ENCODE measurements at regions not wholly inside any gene's neighbourhood (a gene's known extent, or its start where the extent isn't known, plus 50 kb on each side); places are given as distances from the start of the nearest gene placed in this dataset.

- H3K27ac ChIP-seq (ENCODE audit: insufficient read depth, low read depth, low read length, poor library complexity, severe bottlenecking), result no peak overlapping the region
- H3K4me1 ChIP-seq (ENCODE audit: control insufficient read depth, insufficient read depth, low read length), result no peaks in the 10 kb centered on the region
- no peak overlapping the region for H3K4me3 ChIP-seq (ENCODE audit: insufficient read depth, low read depth, low read length)
- 92 to 96% methylated on average over 5 to 6 of the region's 6 CpGs for WGBS, 2 experiments
- H3K36me3 ChIP-seq (ENCODE audit: control insufficient read depth, insufficient read depth, low read length), result no peaks in the 10 kb centered on the region
- H3K9me3 ChIP-seq (ENCODE audit: control insufficient read depth, low read length), result no peaks in the 10 kb centered on the region
- H3K27me3 ChIP-seq (ENCODE audit: control insufficient read depth, insufficient read depth, low read length, poor library complexity, severe bottlenecking), result no peaks in the 10 kb centered on the region
These were observed 225.5 kb downstream of the KLF5 start for GRCh38 chr13:73284081-73284874.

GRCh38 chr13:73283636-73284035 is 224.8 kb downstream of the KLF5 start:
- 91 to 93% methylated on average over 5 to 6 of the region's 6 CpGs for WGBS, 2 experiments
- Histone ChIP-seq H3K4me3 (ENCODE audit: insufficient read depth, low read depth, low read length) (no peak overlapping the region), H3K4me1 (ENCODE audit: control insufficient read depth, insufficient read depth, low read length) (no peaks in the 10 kb centered on the region), H3K36me3 (ENCODE audit: control insufficient read depth, insufficient read depth, low read length) (no peaks in the 10 kb centered on the region), H3K27me3 (ENCODE audit: control insufficient read depth, insufficient read depth, low read length, poor library complexity, severe bottlenecking) (no peaks in the 10 kb centered on the region), H3K27ac (ENCODE audit: insufficient read depth, low read depth, low read length, poor library complexity, severe bottlenecking) (no peak overlapping the region), H3K9me3 (ENCODE audit: control insufficient read depth, low read length) (no peaks in the 10 kb centered on the region)

GRCh38 chr13:73281746-73282145 is 222.9 kb downstream of the KLF5 start:
- 90 to 94% methylated on average over 2 of the region's 2 CpGs for WGBS, 2 experiments
- Histone ChIP-seq H3K27me3 (ENCODE audit: control insufficient read depth, insufficient read depth, low read length, poor library complexity, severe bottlenecking) (no peaks in the 10 kb centered on the region), H3K9me3 (ENCODE audit: control insufficient read depth, low read length) (no peaks in the 10 kb centered on the region), H3K36me3 (ENCODE audit: control insufficient read depth, insufficient read depth, low read length) (no peaks in the 10 kb centered on the region), H3K4me1 (ENCODE audit: control insufficient read depth, insufficient read depth, low read length) (no peaks in the 10 kb centered on the region), H3K4me3 (ENCODE audit: insufficient read depth, low read depth, low read length) (no peak overlapping the region), H3K27ac (ENCODE audit: insufficient read depth, low read depth, low read length, poor library complexity, severe bottlenecking) (no peak overlapping the region)

GRCh38 chr13:73278186-73278585 is 219.4 kb downstream of the KLF5 start:
- Histone ChIP-seq H3K4me1 (ENCODE audit: control insufficient read depth, insufficient read depth, low read length) (no peaks in the 10 kb centered on the region), H3K4me3 (ENCODE audit: insufficient read depth, low read depth, low read length) (no peak overlapping the region), H3K27ac (ENCODE audit: insufficient read depth, low read depth, low read length, poor library complexity, severe bottlenecking) (no peak overlapping the region), H3K27me3 (ENCODE audit: control insufficient read depth, insufficient read depth, low read length, poor library complexity, severe bottlenecking) (no peaks in the 10 kb centered on the region), H3K9me3 (ENCODE audit: control insufficient read depth, low read length) (no peaks in the 10 kb centered on the region), H3K36me3 (ENCODE audit: control insufficient read depth, insufficient read depth, low read length) (no peaks in the 10 kb centered on the region)
- WGBS, 2 experiments, result 82% methylated on average over 1 of the region's 1 CpG; no CpG with 5 or more reads in 1 of the 2 experiments

GRCh38 chr13:73275163-73275562 is 216.4 kb downstream of the KLF5 start:
- 82 to 85% methylated on average over 2 to 3 of the region's 3 CpGs for WGBS, 2 experiments
- H3K36me3 ChIP-seq (ENCODE audit: control insufficient read depth, insufficient read depth, low read length), result no peaks in the 10 kb centered on the region
- no peak overlapping the region for H3K27ac ChIP-seq (ENCODE audit: insufficient read depth, low read depth, low read length, poor library complexity, severe bottlenecking)

GRCh38 chr13:73274147-73274546 is 215.3 kb downstream of the KLF5 start:
- no peak overlapping the region for H3K27ac ChIP-seq (ENCODE audit: insufficient read depth, low read depth, low read length, poor library complexity, severe bottlenecking)
- WGBS, 2 experiments, result 95% methylated on average over 2 of the region's 2 CpGs; no CpG with 5 or more reads in 1 of the 2 experiments
- no peak overlapping the region for H3K4me3 ChIP-seq (ENCODE audit: insufficient read depth, low read depth, low read length)
- no peaks in the 10 kb centered on the region for H3K9me3 ChIP-seq (ENCODE audit: control insufficient read depth, low read length)
- H3K36me3 ChIP-seq (ENCODE audit: control insufficient read depth, insufficient read depth, low read length), result no peaks in the 10 kb centered on the region
- no peaks in the 10 kb centered on the region for H3K27me3 ChIP-seq (ENCODE audit: control insufficient read depth, insufficient read depth, low read length, poor library complexity, severe bottlenecking)
- H3K4me1 ChIP-seq (ENCODE audit: control insufficient read depth, insufficient read depth, low read length), result no peaks in the 10 kb centered on the region

More at GRCh38 chr13:73275163-73275562, 216.4 kb downstream of the KLF5 start:
- H3K4me1 ChIP-seq (ENCODE audit: control insufficient read depth, insufficient read depth, low read length), result no peaks in the 10 kb centered on the region
- no peak overlapping the region for H3K4me3 ChIP-seq (ENCODE audit: insufficient read depth, low read depth, low read length)
- no peaks in the 10 kb centered on the region for H3K9me3 ChIP-seq (ENCODE audit: control insufficient read depth, low read length)
- no peaks in the 10 kb centered on the region for H3K27me3 ChIP-seq (ENCODE audit: control insufficient read depth, insufficient read depth, low read length, poor library complexity, severe bottlenecking)

- H3K4me3 ChIP-seq (ENCODE audit: insufficient read depth, low read depth, low read length), result no peak overlapping the region
- no peaks in the 10 kb centered on the region for H3K27me3 ChIP-seq (ENCODE audit: control insufficient read depth, insufficient read depth, low read length, poor library complexity, severe bottlenecking)
- H3K36me3 ChIP-seq (ENCODE audit: control insufficient read depth, insufficient read depth, low read length), result no peaks in the 10 kb centered on the region
- H3K9me3 ChIP-seq (ENCODE audit: control insufficient read depth, low read length), result no peaks in the 10 kb centered on the region
- WGBS, 2 experiments, result 89 to 94% methylated on average over 4 to 5 of the region's 5 CpGs
- no peak overlapping the region for H3K27ac ChIP-seq (ENCODE audit: insufficient read depth, low read depth, low read length, poor library complexity, severe bottlenecking)
- H3K4me1 ChIP-seq (ENCODE audit: control insufficient read depth, insufficient read depth, low read length), result no peaks in the 10 kb centered on the region
These were observed 214.9 kb downstream of the KLF5 start for GRCh38 chr13:73273745-73274144.

GRCh38 chr13:73273276-73273675 is 214.5 kb downstream of the KLF5 start:
- Histone ChIP-seq H3K36me3 (ENCODE audit: control insufficient read depth, insufficient read depth, low read length) (no peaks in the 10 kb centered on the region), H3K27ac (ENCODE audit: insufficient read depth, low read depth, low read length, poor library complexity, severe bottlenecking) (no peak overlapping the region), H3K27me3 (ENCODE audit: control insufficient read depth, insufficient read depth, low read length, poor library complexity, severe bottlenecking) (no peaks in the 10 kb centered on the region), H3K4me1 (ENCODE audit: control insufficient read depth, insufficient read depth, low read length) (no peaks in the 10 kb centered on the region), H3K9me3 (ENCODE audit: control insufficient read depth, low read length) (no peaks in the 10 kb centered on the region), H3K4me3 (ENCODE audit: insufficient read depth, low read depth, low read length) (no peak overlapping the region)
- WGBS, 2 experiments, result 88 to 94% methylated on average over 1 of the region's 1 CpG

- no peaks in the 10 kb centered on the region for H3K27me3 ChIP-seq (ENCODE audit: control insufficient read depth, insufficient read depth, low read length, poor library complexity, severe bottlenecking)
- H3K4me3 ChIP-seq (ENCODE audit: insufficient read depth, low read depth, low read length), result no peak overlapping the region
- no peaks in the 10 kb centered on the region for H3K9me3 ChIP-seq (ENCODE audit: control insufficient read depth, low read length)
- H3K4me1 ChIP-seq (ENCODE audit: control insufficient read depth, insufficient read depth, low read length), result no peaks in the 10 kb centered on the region
- H3K27ac ChIP-seq (ENCODE audit: insufficient read depth, low read depth, low read length, poor library complexity, severe bottlenecking), result no peak overlapping the region
- 93 to 94% methylated on average over 1 of the region's 1 CpG for WGBS, 2 experiments
- no peaks in the 10 kb centered on the region for H3K36me3 ChIP-seq (ENCODE audit: control insufficient read depth, insufficient read depth, low read length)
These were observed 214.0 kb downstream of the KLF5 start for GRCh38 chr13:73272831-73273230.

- Histone ChIP-seq H3K27ac (ENCODE audit: insufficient read depth, low read depth, low read length, poor library complexity, severe bottlenecking) (no peak overlapping the region), H3K9me3 (ENCODE audit: control insufficient read depth, low read length) (no peaks in the 10 kb centered on the region), H3K36me3 (ENCODE audit: control insufficient read depth, insufficient read depth, low read length) (no peaks in the 10 kb centered on the region), H3K27me3 (ENCODE audit: control insufficient read depth, insufficient read depth, low read length, poor library complexity, severe bottlenecking) (no peaks in the 10 kb centered on the region), H3K4me1 (ENCODE audit: control insufficient read depth, insufficient read depth, low read length) (no peaks in the 10 kb centered on the region), H3K4me3 (ENCODE audit: insufficient read depth, low read depth, low read length) (no peak overlapping the region)
- 89 to 93% methylated on average over 1 of the region's 1 CpG for WGBS, 2 experiments
These were observed 209.5 kb downstream of the KLF5 start for GRCh38 chr13:73268306-73268705.

All from ectodermal cell (in vitro differentiated cells).